ENCODE measurements at regions not wholly inside any gene's neighbourhood (a gene's known extent, or its start where the extent isn't known, plus 50 kb on each side); places are given as distances from the start of the nearest gene placed in this dataset.

- TF ChIP-seq CTCF (conservative IDR thresholded peaks at IDR 0.05; ENCODE audit: low read length) (no peak), EZH2phosphoT487 (IDR thresholded peaks at IDR 0.05; ENCODE audit: borderline replicate concordance, low read depth, low read length) (no peak)
- H3K9me3 ChIP-seq (ENCODE audit: low read length): no peaks in the 10 kb centered on the region
- H3K36me3 ChIP-seq (ENCODE audit: insufficient read depth, low read length): no peaks in the 10 kb centered on the region
- POLR2A ChIA-PET: no interaction called here
- no peaks in the 10 kb centered on the region for H3K4me1 ChIP-seq (ENCODE audit: insufficient read depth, low read length, poor library complexity, severe bottlenecking)
- H4K20me1 ChIP-seq (ENCODE audit: insufficient read depth, low read length): no peaks in the 10 kb centered on the region
- H3K27ac ChIP-seq (ENCODE audit: low read depth, low read length, poor library complexity, severe bottlenecking): no peak overlapping the region
- no peaks in the 10 kb centered on the region for H3K9me2 ChIP-seq (ENCODE audit: insufficient read depth, low read length)
- CTCF ChIA-PET (ENCODE audit: unreplicated experiment): no interaction called here
- no TSS peak for BruUV-seq (replicated peaks)
- no peak overlapping the region for H3K4me3 ChIP-seq (ENCODE audit: low read depth, low read length, poor library complexity, severe bottlenecking)
- no peak overlapping the region for H3K4me2 ChIP-seq (ENCODE audit: low read length)
- intact Hi-C loops (cut with micrococcal nuclease; ENCODE audit: unreplicated experiment): no loop called here
- no peak overlapping the region for H2AFZ ChIP-seq (ENCODE audit: low read length)
- DNase-seq (ENCODE audit: low spot score): no peak
- H3K79me2 ChIP-seq (ENCODE audit: insufficient read depth, low read depth, low read length): no peaks in the 10 kb centered on the region
Observed at GRCh38 chr12:125503128-125503527, 437.9 kb downstream of the AACS start.

- ChIA-PET CTCF (ENCODE audit: unreplicated experiment) (no interaction called here), POLR2A (no interaction called here)
- H3K4me2 ChIP-seq (ENCODE audit: low read length): no peak overlapping the region
- TF ChIP-seq CTCF (conservative IDR thresholded peaks at IDR 0.05; ENCODE audit: low read length) (no peak), EZH2phosphoT487 (IDR thresholded peaks at IDR 0.05; ENCODE audit: borderline replicate concordance, low read depth, low read length) (no peak)
- H3K9me2 ChIP-seq (ENCODE audit: insufficient read depth, low read length): no peaks in the 10 kb centered on the region
- DNase-seq (ENCODE audit: low spot score): no peak
- intact Hi-C loops (cut with micrococcal nuclease; ENCODE audit: unreplicated experiment): no loop called here
- H4K20me1 ChIP-seq (ENCODE audit: insufficient read depth, low read length): no peaks in the 10 kb centered on the region
- H3K9me3 ChIP-seq (ENCODE audit: low read length): no peaks in the 10 kb centered on the region
- no peaks in the 10 kb centered on the region for H3K36me3 ChIP-seq (ENCODE audit: insufficient read depth, low read length)
- no TSS peak for BruUV-seq (replicated peaks)
- H3K79me2 ChIP-seq (ENCODE audit: insufficient read depth, low read depth, low read length): no peaks in the 10 kb centered on the region
- no peak overlapping the region for H3K4me3 ChIP-seq (ENCODE audit: low read depth, low read length, poor library complexity, severe bottlenecking)
- no peak overlapping the region for H2AFZ ChIP-seq (ENCODE audit: low read length)
- H3K4me1 ChIP-seq (ENCODE audit: insufficient read depth, low read length, poor library complexity, severe bottlenecking): no peaks in the 10 kb centered on the region
- H3K27ac ChIP-seq (ENCODE audit: low read depth, low read length, poor library complexity, severe bottlenecking): no peak overlapping the region
Observed at GRCh38 chr12:125509195-125509594, 444.0 kb downstream of the AACS start.

- Histone ChIP-seq H2AFZ (ENCODE audit: low read length) (no peak overlapping the region), H3K36me3 (ENCODE audit: insufficient read depth, low read length) (no peaks in the 10 kb centered on the region), H3K27ac (ENCODE audit: low read depth, low read length, poor library complexity, severe bottlenecking) (no peak overlapping the region), H3K4me3 (ENCODE audit: low read depth, low read length, poor library complexity, severe bottlenecking) (no peak overlapping the region), H4K20me1 (ENCODE audit: insufficient read depth, low read length) (no peaks in the 10 kb centered on the region), H3K9me2 (ENCODE audit: insufficient read depth, low read length) (no peaks in the 10 kb centered on the region), H3K4me2 (ENCODE audit: low read length) (no peak overlapping the region), H3K4me1 (ENCODE audit: insufficient read depth, low read length, poor library complexity, severe bottlenecking) (no peaks in the 10 kb centered on the region), H3K79me2 (ENCODE audit: insufficient read depth, low read depth, low read length) (no peaks in the 10 kb centered on the region), H3K9me3 (ENCODE audit: low read length) (no peaks in the 10 kb centered on the region)
- no TSS peak for BruUV-seq (replicated peaks)
- peak; percentile 9 for DNase-seq (ENCODE audit: low spot score)
- no peak for TF ChIP-seq CTCF (conservative IDR thresholded peaks at IDR 0.05; ENCODE audit: low read length)
- no peak for TF ChIP-seq EZH2phosphoT487 (IDR thresholded peaks at IDR 0.05; ENCODE audit: borderline replicate concordance, low read depth, low read length)
- CTCF ChIA-PET (ENCODE audit: unreplicated experiment): no interaction called here
- intact Hi-C loops (cut with micrococcal nuclease; ENCODE audit: unreplicated experiment): no loop called here
- POLR2A ChIA-PET: interaction anchor here (0.6 to 0.7 kb wide), 2 partner anchors 9 to 338 kb away, joined by 3 read pairs; no protein-coding TSS in a partner anchor
Observed at GRCh38 chr12:125512541-125513298, 447.5 kb downstream of the AACS start.
